BJ (cell line): ENCODE measurements at regions not wholly inside any gene's neighbourhood (a gene's known extent, or its start where the extent isn't known, plus 50 kb on each side); places are given as distances from the start of the nearest gene placed in this dataset.

Experiments
- CTCF ChIA-PET: fragments of 350-600 bp; formaldehyde crosslinking; extraction: SDS; loops from one replicate; lab custom pipeline; 2021; ENCODE audit warnings: antibody characterized with exemption, inconsistent platforms; lab: Yijun Ruan, JAX
- POLR2A ChIA-PET: fragments of 300-600 bp; sonication (Branson Sonifier 250); formaldehyde crosslinking; extraction: SDS; loops from one replicate; lab custom pipeline; 2021; ENCODE audit warnings: antibody characterized with exemption; lab: Charles Lee
- DNase-seq: peaks from one replicate; pipeline ENCODE4 v3.0.0-alpha.2; 2011; ENCODE audit warnings: low read depth
- H3K27me3 ChIP-seq: 2 replicates; pipeline ENCODE4 v1.6.0; 2011; ENCODE audit warnings: low read length; ENCODE audit not compliant: control insufficient read depth, insufficient read depth
- H3K36me3 ChIP-seq: 2 replicates; pipeline ENCODE4 v1.5.1; 2011; ENCODE audit warnings: low read length; ENCODE audit not compliant: control insufficient read depth, insufficient read depth
- H3K4me3 ChIP-seq: 2 replicates; pipeline ENCODE4 v1.5.1; 2011; ENCODE audit warnings: low read depth, mild to moderate bottlenecking, control low read depth, low read length
- TF ChIP-seq, protein P1 (sequence below): IDR thresholded peaks from 2 replicates; pipeline ENCODE4 v1.5.1; 2011; ENCODE audit warnings: low read depth, mild to moderate bottlenecking, control low read depth, inconsistent platforms, low read length, moderate library complexity; ENCODE audit not compliant: insufficient read depth

DNA sequence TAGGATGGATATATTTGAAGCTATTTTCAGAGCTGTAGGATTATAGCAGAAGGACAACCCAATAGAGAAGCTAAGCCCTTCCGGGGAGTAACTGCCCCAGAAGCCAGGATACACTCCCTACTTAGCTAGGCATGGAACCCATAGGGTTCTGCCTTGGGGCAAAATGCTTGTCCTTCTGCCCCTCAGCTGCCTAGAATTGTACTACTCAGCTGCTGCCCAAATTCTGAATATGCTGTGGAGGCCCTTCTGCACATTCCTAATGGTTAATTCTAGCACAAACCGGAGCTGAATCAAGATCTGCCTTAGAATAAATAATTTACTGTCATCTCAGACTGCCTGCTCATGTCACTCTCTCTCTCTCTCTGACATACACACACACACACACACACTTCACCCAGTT lies 297.7 kb upstream of the VCX3A start:
- no peaks in the 10 kb centered on the region for H3K36me3 ChIP-seq
- DNase-seq: no peak
- ChIA-PET CTCF (no interaction called here), POLR2A (no interaction called here)
- TF ChIP-seq, protein P1, sequence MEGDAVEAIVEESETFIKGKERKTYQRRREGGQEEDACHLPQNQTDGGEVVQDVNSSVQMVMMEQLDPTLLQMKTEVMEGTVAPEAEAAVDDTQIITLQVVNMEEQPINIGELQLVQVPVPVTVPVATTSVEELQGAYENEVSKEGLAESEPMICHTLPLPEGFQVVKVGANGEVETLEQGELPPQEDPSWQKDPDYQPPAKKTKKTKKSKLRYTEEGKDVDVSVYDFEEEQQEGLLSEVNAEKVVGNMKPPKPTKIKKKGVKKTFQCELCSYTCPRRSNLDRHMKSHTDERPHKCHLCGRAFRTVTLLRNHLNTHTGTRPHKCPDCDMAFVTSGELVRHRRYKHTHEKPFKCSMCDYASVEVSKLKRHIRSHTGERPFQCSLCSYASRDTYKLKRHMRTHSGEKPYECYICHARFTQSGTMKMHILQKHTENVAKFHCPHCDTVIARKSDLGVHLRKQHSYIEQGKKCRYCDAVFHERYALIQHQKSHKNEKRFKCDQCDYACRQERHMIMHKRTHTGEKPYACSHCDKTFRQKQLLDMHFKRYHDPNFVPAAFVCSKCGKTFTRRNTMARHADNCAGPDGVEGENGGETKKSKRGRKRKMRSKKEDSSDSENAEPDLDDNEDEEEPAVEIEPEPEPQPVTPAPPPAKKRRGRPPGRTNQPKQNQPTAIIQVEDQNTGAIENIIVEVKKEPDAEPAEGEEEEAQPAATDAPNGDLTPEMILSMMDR: no peak
- no peaks in the 10 kb centered on the region for H3K27me3 ChIP-seq
- no peak overlapping the region for H3K4me3 ChIP-seq

DNA sequence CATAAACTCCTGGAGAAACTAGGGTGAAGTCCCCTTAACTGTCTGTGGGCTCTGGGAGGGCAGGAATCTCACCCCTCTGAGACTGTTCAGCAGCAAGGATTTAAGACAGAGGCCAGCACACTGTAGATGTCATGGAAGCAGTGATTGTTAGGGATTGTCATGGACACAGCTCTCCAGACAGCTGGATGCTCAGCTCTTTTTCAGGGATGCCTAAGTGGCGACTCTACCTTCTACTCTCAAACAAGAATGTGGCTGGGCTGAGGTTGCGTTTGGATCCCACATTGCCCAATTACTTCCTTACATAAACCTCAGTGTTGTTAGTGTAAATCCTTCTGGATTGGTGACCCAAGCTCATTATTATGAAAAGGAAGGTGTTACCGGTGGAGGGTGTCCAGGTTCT lies 291.9 kb upstream of the VCX3A start:
- no peak for DNase-seq
- Histone ChIP-seq H3K4me3 (no peak overlapping the region), H3K27me3 (no peaks in the 10 kb centered on the region), H3K36me3 (no peaks in the 10 kb centered on the region)
- ChIA-PET POLR2A (no interaction called here), CTCF (no interaction called here)
- TF ChIP-seq, protein P1: no peak

DNA sequence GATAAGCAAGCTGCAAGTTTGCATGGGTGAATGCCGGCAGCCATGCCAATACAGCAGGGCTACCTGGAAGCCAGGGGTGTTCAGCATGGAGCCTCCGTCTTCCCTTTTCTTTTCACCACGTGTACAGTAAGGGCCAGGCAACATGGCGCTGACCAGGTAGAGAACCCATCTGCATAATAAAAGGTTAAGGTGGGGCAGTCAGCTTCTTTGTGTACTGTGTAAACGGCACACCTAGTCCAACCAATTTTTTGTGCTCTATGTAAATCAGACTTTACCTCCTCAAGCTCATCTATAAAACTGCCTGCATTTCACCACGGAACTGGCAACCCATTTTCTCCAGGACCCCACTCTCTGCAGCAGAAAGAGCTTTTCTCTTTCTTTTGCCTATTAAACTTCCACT lies 286.8 kb upstream of the VCX3A start:
- H3K4me3 ChIP-seq: no peak overlapping the region
- ChIA-PET POLR2A (no interaction called here), CTCF (no interaction called here)
- H3K36me3 ChIP-seq: no peaks in the 10 kb centered on the region
- TF ChIP-seq, protein P1: no peak
- no peak for DNase-seq
- no peaks in the 10 kb centered on the region for H3K27me3 ChIP-seq

DNA sequence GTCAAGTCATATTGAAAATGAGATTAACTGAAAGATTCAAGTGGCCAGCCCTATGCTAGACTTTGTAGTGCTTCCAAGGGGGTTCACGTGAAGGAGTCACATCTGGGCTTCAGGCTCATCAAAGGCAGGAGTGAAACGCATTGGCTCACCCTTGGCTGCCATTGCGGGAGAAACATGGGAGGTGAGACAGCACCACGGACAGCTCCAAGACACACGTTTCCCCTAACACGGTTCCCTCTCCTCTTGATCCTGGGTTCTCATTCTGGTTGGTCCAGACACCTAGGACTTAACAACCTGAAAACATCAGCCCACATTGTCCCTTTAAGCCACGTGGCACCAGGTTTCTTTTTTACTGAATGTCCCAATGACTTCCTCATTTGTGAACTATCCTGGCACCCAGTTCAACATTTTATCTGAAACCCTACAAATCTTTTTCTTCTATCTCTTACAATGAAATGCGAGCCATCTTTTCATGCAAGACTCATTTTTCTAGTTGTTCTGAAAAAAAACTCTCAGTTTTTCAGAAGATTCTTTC lies 279.0 kb upstream of the VCX3A start:
- TF ChIP-seq, protein P1: no peak
- POLR2A ChIA-PET: no interaction called here
- CTCF ChIA-PET: no interaction called here
- no peak for DNase-seq
- Histone ChIP-seq H3K27me3 (no peaks in the 10 kb centered on the region), H3K36me3 (no peaks in the 10 kb centered on the region), H3K4me3 (no peak overlapping the region)

DNA sequence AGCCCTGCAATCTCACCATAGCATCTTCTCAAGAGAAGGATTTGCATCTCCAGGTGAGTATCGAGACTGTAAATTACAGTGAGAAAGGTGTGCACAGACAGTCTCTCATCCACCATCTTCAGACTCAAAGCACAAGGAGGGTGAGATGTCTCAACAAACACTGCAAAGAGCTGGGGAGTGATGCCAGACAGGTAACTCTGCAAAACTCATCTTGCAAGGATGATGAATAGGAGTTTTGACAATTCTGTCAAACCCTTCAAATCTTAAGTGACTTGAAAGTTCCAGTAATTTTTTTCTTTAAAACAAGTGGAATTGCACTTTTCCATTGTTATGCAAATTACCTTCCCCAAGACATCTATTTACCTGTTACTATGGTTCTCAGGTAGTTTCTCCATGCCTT lies 277.2 kb upstream of the VCX3A start:
- Histone ChIP-seq H3K36me3 (no peaks in the 10 kb centered on the region), H3K4me3 (no peak overlapping the region), H3K27me3 (no peaks in the 10 kb centered on the region)
- POLR2A ChIA-PET: no interaction called here
- DNase-seq: no peak
- TF ChIP-seq, protein P1: no peak
- CTCF ChIA-PET: no interaction called here
